ENCODE measurements at regions not wholly inside any gene's neighbourhood (a gene's known extent, or its start where the extent isn't known, plus 50 kb on each side); places are given as distances from the start of the nearest gene placed in this dataset.

DNA sequence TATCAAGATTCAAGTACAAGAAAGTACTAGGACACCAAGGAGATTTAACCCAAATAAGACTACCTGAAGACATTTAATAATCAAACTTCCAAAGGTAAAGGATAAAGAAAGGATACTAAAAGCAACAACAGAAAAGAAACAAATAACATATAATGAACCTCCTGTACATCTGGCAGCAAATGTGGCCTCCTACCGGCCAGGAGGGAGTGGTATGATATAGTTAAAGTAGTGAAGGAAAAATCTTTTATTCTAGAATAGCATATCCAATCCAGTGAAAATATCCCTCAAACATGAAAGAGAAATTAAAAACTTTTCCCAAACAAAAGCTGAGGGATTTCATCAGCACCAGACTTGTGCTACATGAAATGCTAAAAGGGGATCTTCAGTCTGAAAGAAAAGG, 104.7 kb upstream of the GUCY1A2 start:
- Histone ChIP-seq H3K4me1 (no peaks in the 10 kb centered on the region), H3K27ac (no peak overlapping the region), H3K27me3 (no peaks in the 10 kb centered on the region), H3K36me3 (no peaks in the 10 kb centered on the region), H3K9me3 (no peaks in the 10 kb centered on the region), H3K4me3 (no peak overlapping the region)
- TF ChIP-seq, protein P1, sequence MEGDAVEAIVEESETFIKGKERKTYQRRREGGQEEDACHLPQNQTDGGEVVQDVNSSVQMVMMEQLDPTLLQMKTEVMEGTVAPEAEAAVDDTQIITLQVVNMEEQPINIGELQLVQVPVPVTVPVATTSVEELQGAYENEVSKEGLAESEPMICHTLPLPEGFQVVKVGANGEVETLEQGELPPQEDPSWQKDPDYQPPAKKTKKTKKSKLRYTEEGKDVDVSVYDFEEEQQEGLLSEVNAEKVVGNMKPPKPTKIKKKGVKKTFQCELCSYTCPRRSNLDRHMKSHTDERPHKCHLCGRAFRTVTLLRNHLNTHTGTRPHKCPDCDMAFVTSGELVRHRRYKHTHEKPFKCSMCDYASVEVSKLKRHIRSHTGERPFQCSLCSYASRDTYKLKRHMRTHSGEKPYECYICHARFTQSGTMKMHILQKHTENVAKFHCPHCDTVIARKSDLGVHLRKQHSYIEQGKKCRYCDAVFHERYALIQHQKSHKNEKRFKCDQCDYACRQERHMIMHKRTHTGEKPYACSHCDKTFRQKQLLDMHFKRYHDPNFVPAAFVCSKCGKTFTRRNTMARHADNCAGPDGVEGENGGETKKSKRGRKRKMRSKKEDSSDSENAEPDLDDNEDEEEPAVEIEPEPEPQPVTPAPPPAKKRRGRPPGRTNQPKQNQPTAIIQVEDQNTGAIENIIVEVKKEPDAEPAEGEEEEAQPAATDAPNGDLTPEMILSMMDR (IDR thresholded peaks at IDR 0.05) = no peak
- no peak for ATAC-seq
- no peak for DNase-seq
- intact Hi-C loops (cut with DNase I) = no loop called here

GRCh38 chr11:107118025-107118720, 99.9 kb upstream of the GUCY1A2 start:
- H3K4me3 ChIP-seq = no peak overlapping the region
- DNase-seq (no peak), ATAC-seq (no peak)
- no peaks in the 10 kb centered on the region for H3K9me3 ChIP-seq
- TF ChIP-seq, protein P1 (IDR thresholded peaks at IDR 0.05) = no peak
- H3K4me1 ChIP-seq = no peaks in the 10 kb centered on the region
- H3K27me3 ChIP-seq = no peaks in the 10 kb centered on the region
- H3K36me3 ChIP-seq = no peaks in the 10 kb centered on the region
- intact Hi-C loops (cut with DNase I) = no loop called here
- no peak overlapping the region for H3K27ac ChIP-seq

DNA sequence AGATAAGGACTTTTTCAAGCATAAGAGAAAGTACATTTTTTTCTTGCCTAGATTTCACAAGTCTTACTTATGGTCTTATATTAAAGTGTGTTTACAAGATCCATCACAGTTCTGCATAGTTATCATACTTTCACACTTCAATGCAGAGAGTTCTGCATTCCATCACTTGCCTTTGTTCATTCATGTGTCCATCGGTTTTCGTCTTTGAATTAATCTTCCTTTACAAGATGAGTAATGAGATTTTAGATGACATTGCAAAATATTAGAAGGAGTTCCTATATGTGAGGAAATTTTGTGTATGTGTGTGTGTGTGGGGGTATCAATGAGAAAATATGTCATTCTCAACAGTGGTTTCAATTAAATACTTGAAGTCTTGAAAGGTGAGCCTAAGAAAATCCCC, 98.1 kb upstream of the GUCY1A2 start:
- Histone ChIP-seq H3K36me3 (no peaks in the 10 kb centered on the region), H3K4me3 (no peak overlapping the region), H3K9me3 (no peaks in the 10 kb centered on the region), H3K4me1 (no peaks in the 10 kb centered on the region), H3K27me3 (no peaks in the 10 kb centered on the region), H3K27ac (no peak overlapping the region)
- ATAC-seq (no peak), DNase-seq (no peak)
- intact Hi-C loops (cut with DNase I) = no loop called here
- TF ChIP-seq, protein P1 (IDR thresholded peaks at IDR 0.05) = no peak

DNA sequence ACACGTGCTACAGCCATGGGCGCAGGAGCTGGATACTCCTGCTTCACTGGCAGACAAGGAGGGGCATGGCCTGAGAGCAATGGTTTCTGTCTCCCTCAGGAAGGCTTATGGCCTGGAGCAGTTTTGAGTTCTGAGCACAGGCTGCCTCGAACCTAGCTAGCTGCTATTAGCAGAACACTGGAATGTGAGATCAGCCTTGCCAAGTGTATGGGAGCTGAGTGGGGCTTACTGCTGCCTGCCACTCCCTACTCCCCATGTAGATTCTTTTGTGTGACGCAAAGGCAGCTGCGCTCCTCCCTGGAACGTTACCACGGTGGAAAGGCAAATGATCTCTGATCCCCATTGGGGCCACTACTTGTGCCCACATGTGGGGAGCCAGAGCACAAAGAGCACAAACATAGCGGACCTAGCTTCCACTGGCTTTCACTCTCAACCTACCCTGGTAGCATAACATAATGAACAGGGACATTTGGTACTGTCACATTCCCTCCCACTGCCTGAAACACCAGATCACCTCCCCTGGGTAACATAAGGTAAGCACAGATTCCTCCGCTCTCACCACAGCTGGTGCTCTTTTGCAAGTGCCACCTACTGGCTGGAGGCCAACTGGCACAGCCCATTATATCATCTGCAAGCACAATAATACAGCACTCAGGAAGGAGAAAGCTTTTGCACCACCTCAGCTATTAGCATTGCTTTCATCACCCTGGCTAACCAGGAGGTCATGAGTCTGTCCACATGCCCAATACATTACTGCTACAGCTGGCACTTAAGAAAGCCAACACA, 84.6 kb upstream of the GUCY1A2 start:
- peak; percentile 26 for ATAC-seq
- H3K4me3 ChIP-seq = no peak overlapping the region
- DNase-seq = no peak
- no peaks in the 10 kb centered on the region for H3K36me3 ChIP-seq
- H3K4me1 ChIP-seq = no peaks in the 10 kb centered on the region
- peaks cover 2% of the 10 kb centered on the region for H3K9me3 ChIP-seq
- intact Hi-C loops (cut with DNase I) = no loop called here
- H3K27ac ChIP-seq = no peak overlapping the region
- TF ChIP-seq, protein P1 (IDR thresholded peaks at IDR 0.05) = no peak
- H3K27me3 ChIP-seq = no peaks in the 10 kb centered on the region

GRCh38 chr11:107092667-107093066, 74.4 kb upstream of the GUCY1A2 start:
- Histone ChIP-seq H3K27me3 (no peaks in the 10 kb centered on the region), H3K4me1 (no peaks in the 10 kb centered on the region), H3K27ac (no peak overlapping the region), H3K9me3 (no peaks in the 10 kb centered on the region), H3K36me3 (no peaks in the 10 kb centered on the region), H3K4me3 (no peak overlapping the region)
- DNase-seq (no peak), ATAC-seq (no peak)
- intact Hi-C loops (cut with DNase I) = no loop called here
- TF ChIP-seq, protein P1 (IDR thresholded peaks at IDR 0.05) = no peak
